H1 (cell line): ENCODE measurements at regions not wholly inside any gene's neighbourhood (a gene's known extent, or its start where the extent isn't known, plus 50 kb on each side); places are given as distances from the start of the nearest gene placed in this dataset.

ENCODE experiments used
- CTBP2 ChIP-seq: IDR thresholded peaks from 2 replicates; pipeline ENCODE4 v1.7.0; 2011; ENCODE audit warnings: borderline replicate concordance, mild to moderate bottlenecking, moderate library complexity, mixed read lengths, low read length; ENCODE audit not compliant: insufficient read depth, insufficient read length
- NRF1 ChIP-seq: IDR thresholded peaks from 2 replicates; pipeline ENCODE4 v1.6.1; 2011; ENCODE audit warnings: mild to moderate bottlenecking, low read depth, low read length, improper control_type of control experiment
- POU5F1 ChIP-seq: IDR thresholded peaks from 2 replicates; pipeline ENCODE4 v1.6.1; 2011; ENCODE audit warnings: low read depth, mild to moderate bottlenecking, low read length, moderate library complexity
- SIRT6 ChIP-seq: IDR thresholded peaks from one replicate; pipeline ENCODE4 v1.7.1; 2012; ENCODE audit warnings: low read length, inconsistent platforms
- SRF ChIP-seq: IDR thresholded peaks from 2 replicates; pipeline ENCODE4 v1.6.1; 2011; ENCODE audit warnings: mild to moderate bottlenecking, low read depth, low read length, moderate library complexity
- TAF7 ChIP-seq: optimal IDR thresholded peaks from 2 replicates; pipeline ENCODE3; 2011; ENCODE audit warnings: low read depth, mild to moderate bottlenecking, inconsistent platforms, low read length, moderate library complexity, borderline replicate concordance

DNA sequence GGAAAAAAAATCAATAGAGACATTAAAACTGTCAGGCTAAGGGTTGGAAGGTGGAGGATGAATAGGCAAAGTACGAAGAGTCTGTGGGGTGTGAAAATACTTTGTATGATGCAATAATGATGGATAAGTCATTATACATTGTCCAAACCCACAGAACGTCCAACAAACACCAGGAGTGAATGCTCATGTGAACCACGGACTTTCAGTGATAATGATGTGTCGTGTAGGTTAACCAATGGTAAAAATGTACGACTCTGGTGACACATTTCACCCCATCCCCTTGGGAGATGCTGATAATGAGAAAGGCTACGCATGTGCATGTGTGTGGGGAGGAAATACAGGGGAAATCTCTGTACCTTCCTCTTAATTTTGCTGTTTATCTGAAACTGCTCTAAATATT lies 665.2 kb downstream of the FAT4 start (continued):
- TF ChIP-seq NRF1 (no peak), POU5F1 (no peak), CTBP2 (no peak), SRF (no peak), TAF7 (no peak), SIRT6 (no peak)
- TF ChIP-seq, all 59 proteins: peak for 0
